Kidney epithelial cell (primary cell): ENCODE measurements at regions not wholly inside any gene's neighbourhood (a gene's known extent, or its start where the extent isn't known, plus 50 kb on each side); places are given as distances from the start of the nearest gene placed in this dataset.

Experiments used
- DNase-seq: peaks from one replicate; pipeline ENCODE4 v3.0.0-alpha.2; 2010; ENCODE audit warnings: low read depth
- H3K27me3 ChIP-seq: 2 replicates; pipeline ENCODE4 v1.6.0; 2011; ENCODE audit warnings: low read length; ENCODE audit not compliant: control insufficient read depth, insufficient read depth
- H3K36me3 ChIP-seq: 2 replicates; pipeline ENCODE4 v1.5.1; 2011; ENCODE audit warnings: low read length; ENCODE audit not compliant: control insufficient read depth, insufficient read depth
- H3K4me3 ChIP-seq: 2 replicates; pipeline ENCODE4 v1.5.1; 2011; ENCODE audit warnings: low read depth, mild to moderate bottlenecking, control low read depth, low read length
- CTCF ChIP-seq: IDR thresholded peaks from 2 replicates; pipeline ENCODE4 v1.5.1; 2011; ENCODE audit warnings: mild to moderate bottlenecking, moderate library complexity, low read length, control low read depth, inconsistent platforms; ENCODE audit not compliant: insufficient read depth, poor library complexity, severe bottlenecking

GRCh38 chr5:69033690-69034089 lies 60.1 kb upstream of the SLC30A5 start:
- H3K27me3 ChIP-seq, result no peaks in the 10 kb centered on the region
- TF ChIP-seq CTCF, result no peak
- H3K36me3 ChIP-seq, result no peaks in the 10 kb centered on the region
- H3K4me3 ChIP-seq, result no peak overlapping the region
- DNase-seq, result no peak

- Histone ChIP-seq H3K4me3 (no peak overlapping the region), H3K36me3 (no peaks in the 10 kb centered on the region), H3K27me3 (no peaks in the 10 kb centered on the region)
- TF ChIP-seq CTCF, result no peak
- no peak for DNase-seq
Measured at GRCh38 chr5:69034898-69035297, 58.9 kb upstream of the SLC30A5 start.

- Histone ChIP-seq H3K36me3 (no peaks in the 10 kb centered on the region), H3K4me3 (no peak overlapping the region), H3K27me3 (no peaks in the 10 kb centered on the region)
- no peak for DNase-seq
- TF ChIP-seq CTCF, result no peak
Measured at GRCh38 chr5:69035665-69036064, 58.1 kb upstream of the SLC30A5 start.

- H3K4me3 ChIP-seq, result no peak overlapping the region
- no peaks in the 10 kb centered on the region for H3K36me3 ChIP-seq
- no peak for DNase-seq
- TF ChIP-seq CTCF, result no peak
- no peaks in the 10 kb centered on the region for H3K27me3 ChIP-seq
Measured at GRCh38 chr5:69038539-69038938, 55.3 kb upstream of the SLC30A5 start.

- no peak for DNase-seq
- H3K27me3 ChIP-seq, result no peaks in the 10 kb centered on the region
- no peaks in the 10 kb centered on the region for H3K36me3 ChIP-seq
- no peak overlapping the region for H3K4me3 ChIP-seq
- no peak for TF ChIP-seq CTCF
Measured at GRCh38 chr5:69039829-69040228, 54.0 kb upstream of the SLC30A5 start.

GRCh38 chr5:69042500-69042899 lies 51.3 kb upstream of the SLC30A5 start:
- no peak for DNase-seq
- Histone ChIP-seq H3K4me3 (no peak overlapping the region), H3K27me3 (no peaks in the 10 kb centered on the region), H3K36me3 (no peaks in the 10 kb centered on the region)
- no peak for TF ChIP-seq CTCF
